IMR-90 (cell line): ENCODE measurements at regions not wholly inside any gene's neighbourhood (a gene's known extent, or its start where the extent isn't known, plus 50 kb on each side); places are given as distances from the start of the nearest gene placed in this dataset.

Source experiments
- BHLHE40 ChIP-seq: fragments of 150-350 bp; IDR thresholded peaks from 2 replicates; pipeline ENCODE4 v1.6.1; 2016; ENCODE audit warnings: mild to moderate bottlenecking, low read depth, low read length
- CHD1 ChIP-seq: IDR thresholded peaks from 2 replicates; pipeline ENCODE4 v1.6.1; 2012; ENCODE audit warnings: low read depth, low read length, improper control_type of control experiment
- MAFK ChIP-seq: IDR thresholded peaks from 2 replicates; pipeline ENCODE4 v1.6.1; 2012; ENCODE audit warnings: low read depth, low read length, improper control_type of control experiment
- MAZ ChIP-seq: IDR thresholded peaks from 2 replicates; pipeline ENCODE4 v1.6.1; 2012; ENCODE audit warnings: low read depth, mild to moderate bottlenecking, low read length, improper control_type of control experiment, moderate library complexity, borderline replicate concordance
- POLR2A ChIP-seq: IDR thresholded peaks from 2 replicates; pipeline ENCODE4 v1.6.1; 2012; ENCODE audit warnings: mild to moderate bottlenecking, low read depth, low read length
- RAD21 ChIP-seq: IDR thresholded peaks from 2 replicates; pipeline ENCODE4 v1.6.1; 2012; ENCODE audit warnings: low read length, improper control_type of control experiment
- RCOR1 ChIP-seq: IDR thresholded peaks from 2 replicates; pipeline ENCODE4 v1.6.1; 2012; ENCODE audit warnings: mild to moderate bottlenecking, low read length, improper control_type of control experiment; ENCODE audit not compliant: insufficient replicate concordance
- TF ChIP-seq, protein P1 (sequence below): fragments of 150-350 bp; IDR thresholded peaks from 2 replicates; pipeline ENCODE4 v1.6.1; 2017; ENCODE audit warnings: mild to moderate bottlenecking, antibody characterized with exemption, low read length, low read depth
- TF ChIP-seq, protein P2 (sequence below): conservative IDR thresholded peaks from 2 replicates; pipeline ENCODE4 v1.5.1; 2012; ENCODE audit warnings: mild to moderate bottlenecking, low read depth, low read length, improper control_type of control experiment
- TF ChIP-seq, protein P3 (sequence below): fragments of 150-350 bp; IDR thresholded peaks from 2 replicates; pipeline ENCODE4 v1.6.1; 2016; ENCODE audit warnings: low read depth, mild to moderate bottlenecking, low read length, moderate library complexity, borderline replicate concordance

DNA sequence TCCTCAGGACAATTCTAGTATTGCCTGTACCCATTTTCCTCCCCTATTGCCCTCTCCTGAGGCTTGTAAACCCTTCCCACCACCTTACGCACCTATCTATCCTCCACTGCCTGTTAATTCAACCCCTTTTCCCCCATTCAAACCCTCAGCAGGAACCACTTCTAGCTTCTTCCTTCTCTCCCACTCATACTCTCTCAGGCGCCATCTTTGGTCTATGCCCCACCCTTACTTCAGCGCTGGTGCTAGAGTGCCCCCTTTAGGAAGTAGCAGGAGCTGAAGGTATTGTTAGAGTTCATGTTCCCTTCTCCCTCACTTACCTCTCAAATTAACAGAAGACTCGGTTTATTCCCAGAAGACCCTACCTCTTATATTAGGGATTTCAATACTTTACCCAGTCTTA lies 121.8 kb upstream of the NLGN1 start:
- TF ChIP-seq RAD21 (no peak), MAFK (no peak), POLR2A (no peak), MAZ (no peak), CHD1 (no peak), RCOR1 (no peak), BHLHE40 (no peak)
- TF ChIP-seq, protein P1, sequence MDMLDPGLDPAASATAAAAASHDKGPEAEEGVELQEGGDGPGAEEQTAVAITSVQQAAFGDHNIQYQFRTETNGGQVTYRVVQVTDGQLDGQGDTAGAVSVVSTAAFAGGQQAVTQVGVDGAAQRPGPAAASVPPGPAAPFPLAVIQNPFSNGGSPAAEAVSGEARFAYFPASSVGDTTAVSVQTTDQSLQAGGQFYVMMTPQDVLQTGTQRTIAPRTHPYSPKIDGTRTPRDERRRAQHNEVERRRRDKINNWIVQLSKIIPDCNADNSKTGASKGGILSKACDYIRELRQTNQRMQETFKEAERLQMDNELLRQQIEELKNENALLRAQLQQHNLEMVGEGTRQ, result no peak
- TF ChIP-seq, protein P2, sequence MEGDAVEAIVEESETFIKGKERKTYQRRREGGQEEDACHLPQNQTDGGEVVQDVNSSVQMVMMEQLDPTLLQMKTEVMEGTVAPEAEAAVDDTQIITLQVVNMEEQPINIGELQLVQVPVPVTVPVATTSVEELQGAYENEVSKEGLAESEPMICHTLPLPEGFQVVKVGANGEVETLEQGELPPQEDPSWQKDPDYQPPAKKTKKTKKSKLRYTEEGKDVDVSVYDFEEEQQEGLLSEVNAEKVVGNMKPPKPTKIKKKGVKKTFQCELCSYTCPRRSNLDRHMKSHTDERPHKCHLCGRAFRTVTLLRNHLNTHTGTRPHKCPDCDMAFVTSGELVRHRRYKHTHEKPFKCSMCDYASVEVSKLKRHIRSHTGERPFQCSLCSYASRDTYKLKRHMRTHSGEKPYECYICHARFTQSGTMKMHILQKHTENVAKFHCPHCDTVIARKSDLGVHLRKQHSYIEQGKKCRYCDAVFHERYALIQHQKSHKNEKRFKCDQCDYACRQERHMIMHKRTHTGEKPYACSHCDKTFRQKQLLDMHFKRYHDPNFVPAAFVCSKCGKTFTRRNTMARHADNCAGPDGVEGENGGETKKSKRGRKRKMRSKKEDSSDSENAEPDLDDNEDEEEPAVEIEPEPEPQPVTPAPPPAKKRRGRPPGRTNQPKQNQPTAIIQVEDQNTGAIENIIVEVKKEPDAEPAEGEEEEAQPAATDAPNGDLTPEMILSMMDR, result no peak
- TF ChIP-seq, protein P3, sequence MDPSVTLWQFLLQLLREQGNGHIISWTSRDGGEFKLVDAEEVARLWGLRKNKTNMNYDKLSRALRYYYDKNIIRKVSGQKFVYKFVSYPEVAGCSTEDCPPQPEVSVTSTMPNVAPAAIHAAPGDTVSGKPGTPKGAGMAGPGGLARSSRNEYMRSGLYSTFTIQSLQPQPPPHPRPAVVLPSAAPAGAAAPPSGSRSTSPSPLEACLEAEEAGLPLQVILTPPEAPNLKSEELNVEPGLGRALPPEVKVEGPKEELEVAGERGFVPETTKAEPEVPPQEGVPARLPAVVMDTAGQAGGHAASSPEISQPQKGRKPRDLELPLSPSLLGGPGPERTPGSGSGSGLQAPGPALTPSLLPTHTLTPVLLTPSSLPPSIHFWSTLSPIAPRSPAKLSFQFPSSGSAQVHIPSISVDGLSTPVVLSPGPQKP, result no peak
